ENCODE measurements at regions not wholly inside any gene's neighbourhood (a gene's known extent, or its start where the extent isn't known, plus 50 kb on each side); places are given as distances from the start of the nearest gene placed in this dataset.

GRCh38 chr6:115601509-115601908 lies 459.2 kb downstream of the FRK start (continued):
- TF ChIP-seq PAX5 (IDR thresholded peaks at IDR 0.05; ENCODE audit: borderline replicate concordance, low read depth, low read length) (no peak), IKZF2 (IDR thresholded peaks at IDR 0.05) (no peak), BRCA1 (IDR thresholded peaks at IDR 0.05; ENCODE audit: low read depth, low read length) (no peak), ATF7 (IDR thresholded peaks at IDR 0.05; ENCODE audit: low read depth) (no peak), RUNX3 (IDR thresholded peaks at IDR 0.05; ENCODE audit: low read length) (no peak)

GRCh38 chr6:115601064-115601463 lies 459.6 kb downstream of the FRK start:
- H3K27me3 ChIP-seq (replicated peaks in 1 of 2; ENCODE audit: control insufficient read depth in 2 of 2, insufficient read depth in 2 of 2, low read length in 1 of 2): no peaks in the 10 kb centered on the region
- ChIA-PET CTCF (no interaction called here), RAD21 (ENCODE audit: unreplicated experiment) (no interaction called here), SMC1A (ENCODE audit: uncharacterized antibody, unreplicated experiment) (no interaction called here), POLR2A (no interaction called here)
- no peak for FAIRE-seq
- in situ Hi-C loops (cut with MboI) (no loop called here), intact Hi-C loops (cut with micrococcal nuclease; ENCODE audit: unreplicated experiment) (no loop called here)
- H2AFZ ChIP-seq (ENCODE audit: control insufficient read depth, low read depth, low read length): no peak overlapping the region
- no peak overlapping the region for H3K4me2 ChIP-seq (ENCODE audit: control insufficient read depth, insufficient read depth)
- H3K4me3 ChIP-seq: no peak overlapping the region
- no peaks in the 10 kb centered on the region for H3K79me2 ChIP-seq (ENCODE audit: control insufficient read depth, insufficient read depth, low read length)
- no TSS peak for BruUV-seq (replicated peaks)
- no peaks in the 10 kb centered on the region for H3K36me3 ChIP-seq (ENCODE audit: control insufficient read depth in 2 of 2, insufficient read depth in 2 of 2, low read length in 1 of 2)
- DNase-seq (ENCODE audit: low read depth, low spot score): no peak
- no peak for ATAC-seq
- H3K27ac ChIP-seq (ENCODE audit: control insufficient read depth, insufficient read depth): no peak overlapping the region
- no peaks in the 10 kb centered on the region for H3K9me3 ChIP-seq (replicated peaks; ENCODE audit: control insufficient read depth, insufficient read depth, low read length)
- no peak overlapping the region for H3K9ac ChIP-seq (ENCODE audit: control insufficient read depth, insufficient read depth, low read length)
- no peaks in the 10 kb centered on the region for H3K4me1 ChIP-seq (ENCODE audit: control insufficient read depth, insufficient read depth, low read length)
- no peaks in the 10 kb centered on the region for H4K20me1 ChIP-seq (ENCODE audit: control insufficient read depth, insufficient read depth)
- TF ChIP-seq HDAC2 (IDR thresholded peaks at IDR 0.05): no peak
- TF ChIP-seq TAF1 (IDR thresholded peaks at IDR 0.05; ENCODE audit: borderline replicate concordance, low read depth, low read length): no peak
- TF ChIP-seq PAX5 (IDR thresholded peaks at IDR 0.05; ENCODE audit: borderline replicate concordance, low read depth, low read length): no peak
- TF ChIP-seq E2F8 (IDR thresholded peaks at IDR 0.05; ENCODE audit: low read depth, partially characterized antibody): no peak
- no peak for TF ChIP-seq SIN3A (IDR thresholded peaks at IDR 0.05; ENCODE audit: low read depth, low read length)
- no peak for TF ChIP-seq BCL3 (IDR thresholded peaks at IDR 0.05; ENCODE audit: borderline replicate concordance, insufficient read depth, low read depth, low read length, poor library complexity, severe bottlenecking)
- TF ChIP-seq BACH1 (IDR thresholded peaks at IDR 0.05; ENCODE audit: borderline replicate concordance): no peak
- TF ChIP-seq ELK1 (IDR thresholded peaks at IDR 0.05; ENCODE audit: low read depth, low read length): no peak
- no peak for TF ChIP-seq SMAD1 (IDR thresholded peaks at IDR 0.05; ENCODE audit: low read depth, partially characterized antibody)
- TF ChIP-seq JUNB (IDR thresholded peaks at IDR 0.05): no peak
- no peak for TF ChIP-seq NKRF (conservative IDR thresholded peaks at IDR 0.05)
- 0% methylated on average over 1 of the region's 1 CpG for WGBS (ENCODE audit: insufficient coverage, insufficient replicate concordance, low lambda C conversion rate, missing lambda C conversion rate)
